ENCODE measurements at regions not wholly inside any gene's neighbourhood (a gene's known extent, or its start where the extent isn't known, plus 50 kb on each side); places are given as distances from the start of the nearest gene placed in this dataset.
"Not testable (repeated sequence)": the region's sequence is repeated elsewhere in the genome, so short reads cannot be mapped to it uniquely, and the experiment has no call there.

GRCh38 chr16:88128556-88128955 is 177.3 kb downstream of the BANP start:
- no peak for DNase-seq

- DNase-seq, result not testable (repeated sequence)
These were observed 177.9 kb downstream of the BANP start for GRCh38 chr16:88129133-88129532.

- no peak for DNase-seq
These were observed 178.8 kb downstream of the BANP start for GRCh38 chr16:88130016-88130415.

GRCh38 chr16:88130681-88131080 is 179.4 kb downstream of the BANP start:
- no peak for DNase-seq

GRCh38 chr16:88131256-88131655 is 180.0 kb downstream of the BANP start:
- DNase-seq, result no peak

- no peak for DNase-seq
These were observed 180.7 kb downstream of the BANP start for GRCh38 chr16:88131966-88132365.

- DNase-seq, result no peak
These were observed 181.7 kb downstream of the BANP start for GRCh38 chr16:88132836-88133506.

- no peak for DNase-seq
These were observed 182.2 kb downstream of the BANP start for GRCh38 chr16:88133507-88133843.

- peak; percentile 34 for DNase-seq
These were observed 183.1 kb downstream of the BANP start for GRCh38 chr16:88134172-88134898.

GRCh38 chr16:88134899-88135682 is 183.9 kb downstream of the BANP start:
- DNase-seq, result peak; percentile 48

GRCh38 chr16:88136211-88136713 is 185.0 kb downstream of the BANP start:
- DNase-seq, result peak; percentile 87

GRCh38 chr16:88136939-88137338 is 185.7 kb downstream of the BANP start:
- DNase-seq, result not testable (repeated sequence)

- DNase-seq, result not testable (repeated sequence)
These were observed 187.9 kb downstream of the BANP start for GRCh38 chr16:88139141-88139540.

- not testable (repeated sequence) for DNase-seq
These were observed 189.0 kb downstream of the BANP start for GRCh38 chr16:88140195-88140594.

GRCh38 chr16:88141580-88141979 is 190.3 kb downstream of the BANP start:
- no peak for DNase-seq

- not testable (repeated sequence) for DNase-seq
These were observed 191.1 kb downstream of the BANP start for GRCh38 chr16:88142056-88142935.

GRCh38 chr16:88143122-88144027 is 192.1 kb downstream of the BANP start:
- DNase-seq, result not testable (repeated sequence)

- no peak for DNase-seq
These were observed 192.8 kb downstream of the BANP start for GRCh38 chr16:88144028-88144511.

GRCh38 chr16:88145376-88145775 is 194.1 kb downstream of the BANP start:
- not testable (repeated sequence) for DNase-seq

GRCh38 chr16:88145824-88146405 is 194.7 kb downstream of the BANP start:
- not testable (repeated sequence) for DNase-seq

GRCh38 chr16:88148078-88148477 is 196.8 kb downstream of the BANP start:
- not testable (repeated sequence) for DNase-seq
